ENCODE measurements at regions not wholly inside any gene's neighbourhood (a gene's known extent, or its start where the extent isn't known, plus 50 kb on each side); places are given as distances from the start of the nearest gene placed in this dataset.

DNA sequence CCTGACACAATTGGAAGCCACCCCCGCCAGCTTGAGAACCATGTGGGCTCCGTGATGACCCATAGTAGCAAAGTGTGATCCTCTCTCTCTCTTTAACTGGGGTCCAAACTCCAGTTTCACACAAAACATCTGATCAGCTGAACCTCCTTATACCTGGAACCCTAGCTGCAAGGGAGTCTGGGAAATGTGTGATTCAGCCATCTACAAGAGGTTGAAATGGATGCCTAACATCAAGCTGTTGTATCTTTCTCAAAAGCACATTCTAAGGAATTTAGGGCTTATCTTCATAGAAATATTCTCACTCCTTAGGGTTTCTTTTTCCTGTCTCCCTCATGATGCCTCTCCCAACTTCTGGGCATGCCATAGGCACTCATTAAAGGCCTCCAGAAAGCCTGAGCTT, 126.0 kb downstream of the BCOR start:
- DNase-seq, result no peak

DNA sequence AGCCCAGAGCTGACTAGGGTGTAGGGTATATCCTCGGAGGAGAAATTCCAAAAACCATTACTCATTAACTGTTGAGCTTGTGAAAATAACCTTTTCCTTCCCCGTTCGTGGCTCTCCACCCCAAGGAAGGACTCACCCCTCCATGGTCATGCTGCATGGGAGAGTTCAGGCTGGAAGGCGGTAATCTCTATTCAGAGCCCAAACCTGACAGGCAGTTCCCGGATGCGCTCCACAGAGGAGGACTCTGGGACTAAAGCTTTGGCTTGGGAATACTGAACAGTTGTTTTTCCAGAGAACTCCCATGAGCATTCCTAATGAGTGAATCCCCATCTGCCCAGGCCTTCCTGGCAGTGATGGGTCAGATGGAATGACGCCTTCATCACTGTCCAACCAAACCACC, 125.4 kb downstream of the BCOR start:
- DNase-seq, result peak; percentile 27

GRCh38 chrX:39973810-39974209, 123.9 kb downstream of the BCOR start:
- DNase-seq, result no peak

DNA sequence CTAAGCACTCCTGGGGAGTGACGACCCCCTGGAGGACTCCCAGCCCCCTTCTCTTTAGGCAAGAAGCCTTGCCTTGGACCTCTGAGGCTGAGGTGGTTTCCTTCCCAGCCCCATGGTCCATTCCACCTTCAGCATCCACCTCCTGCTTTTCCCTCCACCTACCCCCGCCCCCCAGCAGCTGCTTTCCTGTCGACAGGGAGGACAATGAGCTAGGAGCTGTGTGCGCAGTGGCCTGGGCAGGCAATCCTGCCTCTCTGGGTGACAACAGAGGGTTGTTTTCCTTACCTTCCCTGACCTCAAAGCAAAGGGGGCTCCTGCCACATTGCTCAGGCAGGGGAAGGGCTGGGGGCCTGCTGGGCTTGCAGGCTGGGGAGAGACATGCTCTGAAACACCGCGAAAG, 123.5 kb downstream of the BCOR start:
- no peak for DNase-seq

- DNase-seq, result no peak
Observed at GRCh38 chrX:39975101-39975925, 122.4 kb downstream of the BCOR start.

GRCh38 chrX:39981946-39982345, 115.8 kb downstream of the BCOR start:
- DNase-seq, result no peak

DNA sequence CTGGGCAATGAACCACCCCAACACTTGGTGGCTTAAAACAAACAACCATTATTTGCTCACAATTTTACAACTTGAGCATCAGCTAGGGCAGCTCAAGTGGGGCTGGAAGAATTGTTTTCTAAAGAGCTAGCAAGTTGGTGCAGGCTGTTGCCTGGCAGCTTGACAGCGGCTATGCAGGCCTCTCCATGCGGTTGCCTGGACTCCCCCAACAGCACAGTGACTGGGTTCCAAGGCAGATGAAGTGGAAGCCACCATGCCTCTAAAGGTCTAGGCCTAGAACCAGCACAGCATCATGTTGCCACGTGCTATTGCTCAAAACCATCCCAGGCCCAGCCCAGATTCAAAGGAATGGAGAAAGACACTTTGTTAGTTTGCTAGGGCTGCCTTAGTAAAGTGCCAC, 114.8 kb downstream of the BCOR start:
- no peak for DNase-seq

- peak; percentile 57 for DNase-seq
Observed at GRCh38 chrX:39983715-39984114, 114.0 kb downstream of the BCOR start.

DNA sequence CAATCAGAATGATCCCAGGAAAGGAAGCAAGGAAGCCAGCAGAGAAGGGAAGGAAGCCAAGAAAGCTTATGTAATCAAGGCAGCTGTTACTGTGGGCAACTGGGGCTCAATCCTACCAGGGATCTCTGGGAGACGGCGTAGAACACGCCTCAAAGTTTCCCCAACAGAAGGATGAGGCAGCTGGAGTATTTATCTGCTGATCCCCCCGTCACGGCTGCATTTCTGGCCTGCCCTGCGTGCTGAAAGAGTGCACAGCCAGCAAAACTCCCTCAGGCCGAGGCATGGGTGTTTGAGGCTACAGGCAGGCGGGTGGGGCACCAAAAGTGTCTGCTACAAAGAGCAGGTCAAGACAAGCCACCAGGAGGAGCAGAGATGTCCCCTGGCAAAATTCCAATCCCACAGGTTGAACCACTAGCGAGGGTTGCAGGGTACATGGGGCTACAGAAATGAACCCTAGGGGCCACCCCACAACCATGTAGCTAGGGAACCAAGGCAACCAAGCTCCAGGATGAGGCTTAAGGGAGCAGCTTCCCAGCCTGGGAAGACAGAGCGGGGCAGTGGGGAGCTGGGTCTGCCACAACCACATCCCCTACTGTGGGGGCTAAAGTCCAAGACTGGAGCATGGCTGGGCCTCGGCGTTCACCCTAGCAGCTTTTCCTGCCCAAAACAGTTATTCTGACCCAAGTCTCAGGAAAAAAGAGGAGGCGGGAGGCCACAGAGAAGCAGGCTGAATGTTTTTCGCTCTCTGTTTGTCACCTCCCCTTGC, 113.4 kb downstream of the BCOR start:
- DNase-seq, result peak; percentile 75

DNA sequence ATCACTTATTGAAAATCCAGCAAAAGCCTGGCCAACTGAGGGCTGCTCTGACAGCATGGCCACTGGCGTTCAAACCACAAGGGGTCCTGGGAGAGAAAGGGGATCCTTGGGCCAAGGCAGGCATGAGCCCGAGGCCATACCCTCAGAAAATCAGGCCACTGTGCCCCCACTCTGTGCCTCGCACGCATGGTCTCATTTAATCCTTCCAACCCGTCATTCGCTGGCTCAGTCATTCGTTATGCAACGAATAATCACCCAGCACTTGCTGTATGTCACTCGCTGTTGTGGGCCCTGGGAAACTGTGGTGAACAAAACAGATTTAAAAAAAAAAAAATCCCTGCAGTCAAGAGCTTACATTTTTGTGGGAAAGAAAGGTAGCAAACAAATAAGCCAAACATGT, 112.7 kb downstream of the BCOR start:
- DNase-seq, result no peak

- no peak for DNase-seq
Observed at GRCh38 chrX:39985551-39985950, 112.2 kb downstream of the BCOR start.

- no peak for DNase-seq
Observed at GRCh38 chrX:39988496-39988895, 109.3 kb downstream of the BCOR start.

GRCh38 chrX:39990388-39990787, 107.4 kb downstream of the BCOR start:
- no peak for DNase-seq

- DNase-seq, result no peak
Observed at GRCh38 chrX:39992300-39992699, 105.5 kb downstream of the BCOR start.

DNA sequence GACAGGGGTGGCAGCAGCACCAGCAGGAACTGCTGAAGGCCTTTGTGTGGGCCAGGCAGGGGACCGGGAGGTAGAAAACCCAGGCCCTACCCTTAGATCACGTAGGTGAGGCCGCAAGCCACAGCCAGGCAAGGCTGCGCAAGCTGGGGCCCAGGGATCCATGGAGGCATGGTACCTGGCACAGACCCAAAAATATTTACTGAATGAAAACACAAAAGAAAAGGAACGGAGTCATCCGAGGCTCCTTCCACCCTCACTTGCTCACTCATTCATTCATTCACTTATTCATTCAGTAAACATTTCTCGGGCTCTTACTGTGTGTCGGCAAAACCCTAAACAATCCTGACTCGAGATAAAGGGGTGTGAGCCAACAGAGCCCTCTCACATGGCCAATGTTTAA, 102.3 kb downstream of the BCOR start:
- DNase-seq, result no peak

DNA sequence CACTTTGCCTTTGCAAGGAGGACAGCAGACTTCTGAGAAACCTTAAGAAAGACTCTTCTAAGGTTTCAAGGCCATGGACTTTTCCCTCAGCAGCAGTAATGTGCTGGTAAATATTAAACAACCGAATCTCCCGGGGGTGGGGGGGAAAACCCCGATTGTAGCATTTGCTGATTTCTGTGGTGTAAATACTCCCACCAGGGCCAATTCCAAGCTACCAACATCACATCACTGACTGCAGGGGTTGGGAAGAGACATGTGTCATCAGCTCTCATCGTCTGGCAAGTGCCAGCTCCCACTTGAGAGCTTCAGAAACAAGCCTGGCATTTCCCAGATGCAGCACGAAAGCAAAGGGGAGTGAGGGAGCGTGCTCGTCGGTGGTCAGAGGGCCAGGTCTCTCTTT, 101.2 kb downstream of the BCOR start:
- DNase-seq, result no peak

DNA sequence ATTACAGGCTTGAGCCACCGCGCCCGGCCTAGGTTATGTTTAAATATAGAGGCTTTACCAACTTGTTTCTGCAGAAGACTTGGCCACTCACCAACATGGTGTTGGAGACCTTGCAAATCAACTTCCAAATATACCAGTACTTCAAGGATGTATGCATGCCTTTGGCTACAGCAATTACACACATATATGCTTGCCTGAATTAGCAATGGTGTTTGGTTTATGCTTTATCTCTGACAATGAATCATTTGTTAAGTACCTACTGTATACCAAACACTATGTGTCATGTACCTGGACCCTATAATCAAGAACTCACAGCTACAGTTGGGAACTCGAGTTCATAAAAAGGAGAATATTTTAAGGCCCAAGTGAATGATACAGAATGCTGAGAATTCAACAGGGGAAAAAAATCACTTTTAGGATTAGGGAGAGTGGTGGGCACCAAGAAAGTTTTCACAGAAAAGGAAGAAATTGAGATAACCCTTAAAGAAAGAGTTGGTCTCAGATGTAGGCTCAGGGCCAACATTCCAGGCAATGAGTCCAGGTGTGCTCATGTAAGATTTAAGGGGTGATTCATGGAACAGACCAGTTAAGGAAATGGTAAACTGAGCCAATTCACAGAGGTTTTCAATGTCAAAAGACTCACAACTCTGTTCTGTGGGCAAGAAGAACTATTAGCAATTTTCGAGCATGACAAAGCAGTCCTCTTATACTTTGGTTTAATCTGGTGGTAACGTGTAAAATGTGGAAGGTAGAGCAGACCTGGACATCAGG, 98.9 kb downstream of the BCOR start:
- no peak for DNase-seq

All from NCI-H2171 treated with DMSO at 0.1 percent for 48 hours (cell line).